Colonic mucosa (tissue), 4 donors: ENCODE measurements at regions not wholly inside any gene's neighbourhood (a gene's known extent, or its start where the extent isn't known, plus 50 kb on each side); places are given as distances from the start of the nearest gene placed in this dataset.

Experiments used
- DNase-seq: peaks from one replicate; pipeline ENCODE4 v3.0.0-alpha.2; 2020
- H3K27ac ChIP-seq: fragments of 200-600 bp; one replicate; pipeline ENCODE4 v1.8.0; 2021
- H3K27me3 ChIP-seq: fragments of 200-600 bp; one replicate; pipeline ENCODE4 v1.8.0; 2021
- H3K36me3 ChIP-seq: fragments of 200-600 bp; one replicate; pipeline ENCODE4 v1.8.0; 2021
- H3K4me1 ChIP-seq: fragments of 200-600 bp; one replicate; pipeline ENCODE4 v1.8.0; 2021; ENCODE audit warnings: mild to moderate bottlenecking
- H3K4me3 ChIP-seq: fragments of 200-600 bp; one replicate; pipeline ENCODE4 v1.8.0; 2021
- H3K9ac ChIP-seq, 2 donors: one replicate each; pipeline ENCODE4 v1.7.0; 2013; ENCODE audit warnings: control low read depth in 2 of 2, low read depth in 2 of 2, low read length in 2 of 2
- H3K9me3 ChIP-seq: fragments of 200-600 bp; one replicate; pipeline ENCODE4 v1.8.0; 2021
- intact Hi-C: fragments of 100-400 bp; cut with DNase I; formaldehyde crosslinking; loops from one replicate; pipeline ENCODE4 v1.14.1; 2022
- TF ChIP-seq, protein P1 (sequence below): fragments of 200-600 bp; IDR thresholded peaks from one replicate; pipeline ENCODE4 v1.8.0; 2022; ENCODE audit warnings: antibody characterized with exemption, mild to moderate bottlenecking
- donor health status: healthy.
- donor health status: DM: no; HTN: no; CAD: no.
- donor health status: DM: no; HTN: no; CAD: no.

DNA sequence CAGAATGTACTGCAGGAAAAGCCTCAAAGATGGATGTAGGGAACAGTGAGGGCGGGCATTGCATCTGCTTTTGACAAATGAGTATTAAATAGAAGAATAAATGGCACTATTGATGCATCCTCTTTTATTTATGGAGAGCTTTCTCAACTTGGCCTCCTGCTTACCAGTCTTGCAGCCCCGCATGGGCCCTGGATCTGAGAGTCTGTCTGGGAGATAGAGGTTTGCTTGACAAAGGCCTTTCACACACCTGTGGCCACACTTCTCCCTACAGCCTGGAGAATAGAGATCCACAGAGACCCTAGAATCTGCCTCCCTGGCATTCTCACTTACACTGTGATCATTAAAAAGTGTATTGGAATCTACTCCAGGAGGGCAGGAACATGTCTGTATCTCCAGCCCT lies 203.8 kb upstream of the CDH4 start:
- no peak overlapping the region for H3K27ac ChIP-seq
- H3K4me3 ChIP-seq: no peak overlapping the region
- H3K9ac ChIP-seq: no peak overlapping the region
- no peaks in the 10 kb centered on the region for H3K4me1 ChIP-seq
- DNase-seq: no peak
- intact Hi-C loops: no loop called here
- no peaks in the 10 kb centered on the region for H3K36me3 ChIP-seq
- no peaks in the 10 kb centered on the region for H3K27me3 ChIP-seq
- TF ChIP-seq, protein P1, sequence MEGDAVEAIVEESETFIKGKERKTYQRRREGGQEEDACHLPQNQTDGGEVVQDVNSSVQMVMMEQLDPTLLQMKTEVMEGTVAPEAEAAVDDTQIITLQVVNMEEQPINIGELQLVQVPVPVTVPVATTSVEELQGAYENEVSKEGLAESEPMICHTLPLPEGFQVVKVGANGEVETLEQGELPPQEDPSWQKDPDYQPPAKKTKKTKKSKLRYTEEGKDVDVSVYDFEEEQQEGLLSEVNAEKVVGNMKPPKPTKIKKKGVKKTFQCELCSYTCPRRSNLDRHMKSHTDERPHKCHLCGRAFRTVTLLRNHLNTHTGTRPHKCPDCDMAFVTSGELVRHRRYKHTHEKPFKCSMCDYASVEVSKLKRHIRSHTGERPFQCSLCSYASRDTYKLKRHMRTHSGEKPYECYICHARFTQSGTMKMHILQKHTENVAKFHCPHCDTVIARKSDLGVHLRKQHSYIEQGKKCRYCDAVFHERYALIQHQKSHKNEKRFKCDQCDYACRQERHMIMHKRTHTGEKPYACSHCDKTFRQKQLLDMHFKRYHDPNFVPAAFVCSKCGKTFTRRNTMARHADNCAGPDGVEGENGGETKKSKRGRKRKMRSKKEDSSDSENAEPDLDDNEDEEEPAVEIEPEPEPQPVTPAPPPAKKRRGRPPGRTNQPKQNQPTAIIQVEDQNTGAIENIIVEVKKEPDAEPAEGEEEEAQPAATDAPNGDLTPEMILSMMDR: no peak
- no peaks in the 10 kb centered on the region for H3K9me3 ChIP-seq

DNA sequence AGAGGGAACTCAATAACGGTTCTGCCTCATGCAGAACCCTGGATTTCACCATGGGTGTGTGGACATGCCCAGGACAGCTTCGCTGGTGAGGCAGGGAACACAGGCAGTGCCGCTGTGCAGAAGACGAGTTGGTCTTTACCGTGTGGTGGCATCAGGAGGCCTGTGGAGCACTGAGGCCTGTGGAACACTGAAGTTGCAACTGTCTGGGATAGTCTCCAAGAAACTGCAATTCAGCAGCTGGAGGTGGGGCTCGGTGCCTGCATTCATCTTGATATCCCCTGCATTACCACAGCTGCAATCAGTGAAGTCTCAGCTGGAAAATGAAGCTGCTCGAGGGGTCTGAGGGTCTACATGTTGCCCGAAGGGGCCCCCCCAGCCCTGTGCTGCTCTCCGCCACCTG lies 202.4 kb upstream of the CDH4 start:
- Histone ChIP-seq H3K27me3 (no peaks in the 10 kb centered on the region), H3K4me3 (no peak overlapping the region), H3K36me3 (no peaks in the 10 kb centered on the region), H3K9ac (no peak overlapping the region), H3K27ac (no peak overlapping the region), H3K9me3 (no peaks in the 10 kb centered on the region), H3K4me1 (no peaks in the 10 kb centered on the region)
- intact Hi-C loops: no loop called here
- TF ChIP-seq, protein P1: no peak
- no peak for DNase-seq

DNA sequence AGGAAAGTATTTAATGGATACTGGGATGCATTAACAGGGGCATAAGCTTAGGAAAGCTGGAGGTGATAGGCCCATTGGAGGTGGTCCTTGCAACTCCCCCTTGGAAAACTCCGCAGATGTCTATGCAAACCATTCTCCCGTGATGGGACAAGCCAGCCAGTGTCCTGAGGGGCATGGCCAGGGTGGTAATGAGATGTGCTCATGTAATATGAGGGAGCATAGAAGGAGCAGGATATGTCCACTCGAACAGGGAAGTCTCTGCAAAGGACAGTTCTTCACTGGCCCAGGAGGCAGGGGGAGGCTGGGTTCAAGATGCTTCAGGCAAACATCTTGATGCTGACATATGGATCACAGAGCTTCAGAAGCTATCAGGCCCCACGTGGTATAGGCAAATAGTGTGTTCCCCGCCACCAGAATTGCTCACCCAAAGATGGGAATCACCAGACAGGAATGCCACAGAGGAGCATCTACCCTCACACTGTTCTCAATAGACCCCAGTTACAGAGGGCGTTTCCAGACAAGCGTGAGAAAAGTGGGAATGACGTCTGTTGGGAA lies 201.6 kb upstream of the CDH4 start:
- H3K9ac ChIP-seq: no peak overlapping the region
- H3K27me3 ChIP-seq: no peaks in the 10 kb centered on the region
- H3K4me3 ChIP-seq: no peak overlapping the region
- TF ChIP-seq, protein P1: no peak
- no peaks in the 10 kb centered on the region for H3K36me3 ChIP-seq
- H3K27ac ChIP-seq: no peak overlapping the region
- no peak for DNase-seq
- H3K9me3 ChIP-seq: no peaks in the 10 kb centered on the region
- no peaks in the 10 kb centered on the region for H3K4me1 ChIP-seq
- intact Hi-C loops: no loop called here

DNA sequence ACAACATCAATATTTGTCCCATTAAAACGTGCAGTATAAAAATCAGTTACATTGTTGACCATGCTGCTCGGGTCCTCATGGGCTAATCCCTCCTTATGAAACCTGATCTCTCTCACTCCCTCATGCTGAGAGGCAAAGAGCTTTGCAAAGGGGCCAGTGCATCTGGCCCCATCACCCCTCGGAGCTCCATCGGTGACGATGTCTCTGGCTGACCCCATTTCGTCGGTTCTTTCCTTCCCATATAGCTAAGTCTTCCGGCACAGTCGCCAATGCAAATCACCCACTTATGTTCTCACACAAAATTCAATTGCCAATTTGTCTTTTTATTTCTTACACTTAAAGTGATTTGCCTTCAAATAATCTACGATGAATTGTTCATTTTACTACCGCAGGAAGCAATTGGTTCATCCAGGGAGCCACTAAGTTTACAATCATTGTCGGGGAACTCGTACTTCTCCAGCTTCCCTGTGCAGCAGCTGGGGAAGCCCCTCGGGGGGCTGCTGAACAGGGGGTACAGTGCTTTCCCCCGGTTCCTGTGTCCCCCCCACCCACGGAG lies 199.8 kb upstream of the CDH4 start:
- no peak for DNase-seq
- H3K27ac ChIP-seq: no peak overlapping the region
- H3K9me3 ChIP-seq: no peaks in the 10 kb centered on the region
- TF ChIP-seq, protein P1: no peak
- H3K36me3 ChIP-seq: no peaks in the 10 kb centered on the region
- H3K4me1 ChIP-seq: no peaks in the 10 kb centered on the region
- H3K9ac ChIP-seq: no peak overlapping the region
- no peaks in the 10 kb centered on the region for H3K27me3 ChIP-seq
- intact Hi-C loops: no loop called here
- H3K4me3 ChIP-seq: no peak overlapping the region

DNA sequence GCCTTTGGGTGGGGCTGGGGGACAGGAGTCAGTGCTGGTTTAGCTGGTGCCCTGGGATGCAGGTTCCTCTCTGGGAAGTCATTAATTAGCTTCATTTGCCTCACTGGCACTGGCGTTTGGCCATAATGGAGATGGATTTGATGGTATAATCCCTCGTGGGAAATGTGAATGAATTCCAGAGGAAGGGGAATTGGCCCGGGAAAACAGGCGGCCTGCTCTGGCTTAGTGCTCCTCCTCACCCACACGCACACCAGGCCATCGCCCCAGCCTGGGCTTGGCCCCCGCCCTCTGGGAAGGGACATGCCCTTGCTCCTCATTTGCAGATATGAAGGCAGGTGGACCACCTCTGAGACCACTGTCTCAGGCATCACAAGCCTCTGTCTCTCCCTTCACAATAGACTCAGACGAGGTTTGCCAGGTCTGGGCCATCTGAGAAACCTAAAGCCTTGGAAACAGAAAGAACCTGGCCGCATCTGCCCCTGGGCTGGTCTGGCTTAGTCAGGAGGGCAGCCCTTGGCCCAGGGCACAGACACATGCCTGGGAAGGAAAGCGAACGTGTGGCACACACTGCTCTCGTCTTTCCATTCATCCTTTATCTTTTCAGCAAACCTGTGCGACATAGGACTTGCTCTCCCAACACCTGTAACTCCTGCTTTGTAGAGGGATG lies 199.2 kb upstream of the CDH4 start:
- intact Hi-C loops: no loop called here
- no peak overlapping the region for H3K4me3 ChIP-seq
- H3K27me3 ChIP-seq: no peaks in the 10 kb centered on the region
- H3K36me3 ChIP-seq: no peaks in the 10 kb centered on the region
- no peak overlapping the region for H3K27ac ChIP-seq
- no peak for DNase-seq
- TF ChIP-seq, protein P1: no peak
- no peak overlapping the region for H3K9ac ChIP-seq
- no peaks in the 10 kb centered on the region for H3K9me3 ChIP-seq
- H3K4me1 ChIP-seq: no peaks in the 10 kb centered on the region
